ENCODE measurements at regions not wholly inside any gene's neighbourhood (a gene's known extent, or its start where the extent isn't known, plus 50 kb on each side); places are given as distances from the start of the nearest gene placed in this dataset.

GRCh38 chr2:196225213-196225612, 53.8 kb upstream of the STK17B start:
- no peak for TF ChIP-seq CTCF (IDR thresholded peaks at IDR 0.05)
- no peak for TF ChIP-seq POLR2A (IDR thresholded peaks at IDR 0.05)
